ENCODE measurements at regions not wholly inside any gene's neighbourhood (a gene's known extent, or its start where the extent isn't known, plus 50 kb on each side); places are given as distances from the start of the nearest gene placed in this dataset.

GRCh38 chr6:16872543-16873235 lies 111.4 kb upstream of the ATXN1 start:
- no peak for DNase-seq (ENCODE audit: low spot score)
- TF ChIP-seq EZH2 (IDR thresholded peaks at IDR 0.05; ENCODE audit: borderline replicate concordance, low read depth, low read length, poor library complexity, severe bottlenecking) = no peak
- TF ChIP-seq CTCF (conservative IDR thresholded peaks at IDR 0.05; ENCODE audit: low read depth, low read length) = peak; percentile 34; the same call in 1 of the 2 replicates
- ChIA-PET POLR2A (ENCODE audit: low non-redundant PET) (interaction anchor here (0.5 kb wide), 1 partner anchor 21 kb away, joined by 4 read pairs; no protein-coding TSS in a partner anchor), CTCF (no interaction called here)
- Histone ChIP-seq H3K4me1 (ENCODE audit: insufficient read depth, low read length, poor library complexity, severe bottlenecking) (peaks cover under 1% of the 10 kb centered on the region), H3K9me3 (ENCODE audit: low read depth, low read length, poor library complexity, severe bottlenecking) (no peaks in the 10 kb centered on the region), H3K36me3 (ENCODE audit: insufficient read depth, low read length, poor library complexity, severe bottlenecking) (no peaks in the 10 kb centered on the region), H3K27ac (ENCODE audit: low read depth, low read length, poor library complexity, severe bottlenecking) (no peak overlapping the region), H3K27me3 (replicated peaks; ENCODE audit: insufficient read depth, low read depth, low read length, poor library complexity) (no peaks in the 10 kb centered on the region), H3K4me3 (ENCODE audit: low read depth, low read length, poor library complexity, severe bottlenecking) (no peak overlapping the region)
- intact Hi-C loops (cut with micrococcal nuclease; ENCODE audit: unreplicated experiment) = no loop called here
- BruUV-seq (replicated peaks) = no TSS peak

- DNase-seq (ENCODE audit: low spot score) = no peak
- no TSS peak for BruUV-seq (replicated peaks)
- no peaks in the 10 kb centered on the region for H3K9me3 ChIP-seq (ENCODE audit: low read depth, low read length, poor library complexity, severe bottlenecking)
- intact Hi-C loops (cut with micrococcal nuclease; ENCODE audit: unreplicated experiment) = no loop called here
- H3K4me1 ChIP-seq (ENCODE audit: insufficient read depth, low read length, poor library complexity, severe bottlenecking) = peaks cover 3% of the 10 kb centered on the region
- ChIA-PET CTCF (no interaction called here), POLR2A (ENCODE audit: low non-redundant PET) (no interaction called here)
- no peaks in the 10 kb centered on the region for H3K27me3 ChIP-seq (replicated peaks; ENCODE audit: insufficient read depth, low read depth, low read length, poor library complexity)
- TF ChIP-seq CTCF (conservative IDR thresholded peaks at IDR 0.05; ENCODE audit: low read depth, low read length) (no peak), EZH2 (IDR thresholded peaks at IDR 0.05; ENCODE audit: borderline replicate concordance, low read depth, low read length, poor library complexity, severe bottlenecking) (no peak)
- H3K27ac ChIP-seq (ENCODE audit: low read depth, low read length, poor library complexity, severe bottlenecking) = no peak overlapping the region
- H3K4me3 ChIP-seq (ENCODE audit: low read depth, low read length, poor library complexity, severe bottlenecking) = no peak overlapping the region
- no peaks in the 10 kb centered on the region for H3K36me3 ChIP-seq (ENCODE audit: insufficient read depth, low read length, poor library complexity, severe bottlenecking)
These were observed 109.8 kb upstream of the ATXN1 start for GRCh38 chr6:16871047-16871446.

- Histone ChIP-seq H3K4me1 (ENCODE audit: insufficient read depth, low read length, poor library complexity, severe bottlenecking) (peaks cover 3% of the 10 kb centered on the region), H3K27ac (ENCODE audit: low read depth, low read length, poor library complexity, severe bottlenecking) (no peak overlapping the region), H3K36me3 (ENCODE audit: insufficient read depth, low read length, poor library complexity, severe bottlenecking) (no peaks in the 10 kb centered on the region), H3K4me3 (ENCODE audit: low read depth, low read length, poor library complexity, severe bottlenecking) (no peak overlapping the region), H3K27me3 (replicated peaks; ENCODE audit: insufficient read depth, low read depth, low read length, poor library complexity) (no peaks in the 10 kb centered on the region), H3K9me3 (ENCODE audit: low read depth, low read length, poor library complexity, severe bottlenecking) (no peaks in the 10 kb centered on the region)
- TF ChIP-seq EZH2 (IDR thresholded peaks at IDR 0.05; ENCODE audit: borderline replicate concordance, low read depth, low read length, poor library complexity, severe bottlenecking) (no peak), CTCF (conservative IDR thresholded peaks at IDR 0.05; ENCODE audit: low read depth, low read length) (no peak)
- intact Hi-C loops (cut with micrococcal nuclease; ENCODE audit: unreplicated experiment) = no loop called here
- POLR2A ChIA-PET (ENCODE audit: low non-redundant PET) = no interaction called here
- DNase-seq (ENCODE audit: low spot score) = no peak
- BruUV-seq (replicated peaks) = no TSS peak
- CTCF ChIA-PET = no interaction called here
These were observed 107.7 kb upstream of the ATXN1 start for GRCh38 chr6:16868968-16869367.
